Adrenal gland (tissue), 9 donors: ENCODE measurements at regions not wholly inside any gene's neighbourhood (a gene's known extent, or its start where the extent isn't known, plus 50 kb on each side); places are given as distances from the start of the nearest gene placed in this dataset.
"Not testable (repeated sequence)": the region's sequence is repeated elsewhere in the genome, so short reads cannot be mapped to it uniquely, and the experiment has no call there.

Source experiments
- DNase-seq, 7 donors: peaks; one replicate each; pipeline ENCODE4 v3.0.0-alpha.2; 2019 to 2020
- H3K27ac ChIP-seq, 5 donors: fragments of 200-600 bp; sonication (generic) in 4 of 5; 1 replicate in 3 of 5; 2 replicates in 2 of 5; pipeline versions ENCODE4 v1.5.1 to v1.8.0; 2016 to 2020; ENCODE audit warnings: mild to moderate bottlenecking in 1 of 5
- H3K27me3 ChIP-seq: fragments of 200-600 bp; 2 replicates; pipeline ENCODE4 v1.8.0; 2021
- H3K36me3 ChIP-seq, 2 donors: fragments of 200-600 bp; replicated peaks in 1 of 2; 1 replicate in 1 of 2; 2 replicates in 1 of 2; pipeline versions ENCODE4 v1.5.1 to v1.8.0; 2018 to 2022
- H3K4me1 ChIP-seq, 2 donors: fragments of 200-600 bp; replicated peaks in 1 of 2; 1 replicate in 1 of 2; 2 replicates in 1 of 2; pipeline versions ENCODE4 v1.5.1 to v1.8.0; 2018 to 2021
- H3K4me3 ChIP-seq, 4 donors: fragments of 200-600 bp; sonication (generic) in 3 of 4; one replicate each; pipeline ENCODE4 v1.5.1; 2016 to 2018
- H3K9me3 ChIP-seq, 3 donors: fragments of 200-600 bp; sonication (generic) in 1 of 3; replicated peaks in 1 of 3; 1 replicate in 2 of 3; 2 replicates in 1 of 3; pipeline versions ENCODE4 v1.5.1 to v1.8.0; 2016 to 2021
- CTCF ChIP-seq, 6 experiments: fragments of 450-650 bp in 4 of 6; fragments of 200-600 bp in 2 of 6; sonication (generic) in 1 of 6; IDR thresholded peaks; 1 replicate in 5 of 6; 2 replicates in 1 of 6; pipeline versions ENCODE4 v1.5.1 to v1.8.0; 2016 to 2021; ENCODE audit warnings: antibody characterized with exemption in 6 of 6, mild to moderate bottlenecking in 2 of 6, moderate library complexity in 1 of 6
- POLR2A ChIP-seq, 2 donors: fragments of 450-650 bp; IDR thresholded peaks; one replicate each; pipeline ENCODE4 v1.6.1; 2017; ENCODE audit warnings: antibody characterized with exemption in 2 of 2, mild to moderate bottlenecking in 2 of 2, moderate library complexity in 1 of 2
- WGBS, 4 donors: extraction: QIAGEN DNeasy Blood & Tissue Kit in 2 of 4; methylation state at CpG; one replicate each; pipeline versions ENCODE4 v1.1.5 to v1.1.7; 2013 to 2017; 5-methylcytosine and 5-hydroxymethylcytosine counted together
- intact Hi-C, 2 donors: fragments of 100-400 bp; cut with DNase I; formaldehyde crosslinking; loops; one replicate each; pipeline versions ENCODE4 v1.14.1 to v1.15.0; 2022 to 2023
- donor health status: healthy with polysubstance abuse.
- donor health status: Bipolar disorder and iron deficiency.
- donor health status: DM: yes; HTN: yes; CAD: no.
- donor health status: DM: no; HTN: no; CAD: no.
- donor health status: DM: no; HTN: no; CAD: no.

- peak in 2 of 7 donors; percentile 14 to 23 for DNase-seq
- intact Hi-C loops: no loop called here
- WGBS, 4 donors: 39 to 51% (median 45%) methylated on average over 4 of the region's 4 CpGs
- no peaks in the 10 kb centered on the region for H3K36me3 ChIP-seq
- no peak overlapping the region for H3K4me3 ChIP-seq
- H3K4me1 ChIP-seq: no peaks in the 10 kb centered on the region
- H3K9me3 ChIP-seq: no peaks in the 10 kb centered on the region
- H3K27me3 ChIP-seq: peaks cover 19% of the 10 kb centered on the region
- no peak overlapping the region for H3K27ac ChIP-seq
- TF ChIP-seq POLR2A (IDR thresholded peaks at IDR 0.05) (no peak), CTCF (IDR thresholded peaks at IDR 0.05) (no peak)
Measured at GRCh38 chr15:20346082-20346805, 195.4 kb downstream of the GOLGA6L6 start.

- 70 to 84% (median 78%) methylated on average over 5 to 7 of the region's 7 CpGs for WGBS, 4 donors
- Histone ChIP-seq H3K4me3 (no peak overlapping the region), H3K36me3 (no peaks in the 10 kb centered on the region), H3K27ac (no peak overlapping the region), H3K27me3 (peaks cover 19% of the 10 kb centered on the region), H3K9me3 (no peaks in the 10 kb centered on the region), H3K4me1 (no peaks in the 10 kb centered on the region)
- no peak for TF ChIP-seq POLR2A (IDR thresholded peaks at IDR 0.05)
- no peak for TF ChIP-seq CTCF (IDR thresholded peaks at IDR 0.05)
- DNase-seq: peak in 3 of 7 donors; percentile 7 to 37 (median 16)
- intact Hi-C loops: no loop called here
Measured at GRCh38 chr15:20345401-20345958, 196.1 kb downstream of the GOLGA6L6 start.

- peaks cover 14% of the 10 kb centered on the region for H3K27me3 ChIP-seq
- H3K9me3 ChIP-seq: no peaks in the 10 kb centered on the region
- H3K4me3 ChIP-seq: no peak overlapping the region
- no peak overlapping the region for H3K27ac ChIP-seq
- peak in 3 of 7 donors; percentile 16 to 42 (median 17) for DNase-seq
- intact Hi-C loops: no loop called here
- TF ChIP-seq CTCF (IDR thresholded peaks at IDR 0.05): no peak
- no peak for TF ChIP-seq POLR2A (IDR thresholded peaks at IDR 0.05)
- no peaks in the 10 kb centered on the region for H3K36me3 ChIP-seq
- WGBS, 4 donors: 63 to 74% (median 71%) methylated on average over 12 of the region's 12 CpGs
- no peaks in the 10 kb centered on the region for H3K4me1 ChIP-seq
Measured at GRCh38 chr15:20344601-20345400, 196.8 kb downstream of the GOLGA6L6 start.

GRCh38 chr15:20343395-20344211 is 198.0 kb downstream of the GOLGA6L6 start:
- DNase-seq: peak in 3 of 7 donors; percentile 8 to 49 (median 20)
- H3K27me3 ChIP-seq, H3K27ac ChIP-seq, H3K9me3 ChIP-seq, H3K4me1 ChIP-seq, intact Hi-C loops, H3K36me3 ChIP-seq, H3K4me3 ChIP-seq: not testable (repeated sequence)
- WGBS, 4 donors: 76 to 90% (median 81%) methylated on average over 5 to 10 of the region's 10 CpGs

- intact Hi-C loops: not testable (repeated sequence)
Measured at GRCh38 chr15:20342601-20343394, 198.8 kb downstream of the GOLGA6L6 start.

More at GRCh38 chr15:20342601-20343394, 198.8 kb downstream of the GOLGA6L6 start:
- not testable (repeated sequence) for H3K36me3 ChIP-seq, H3K4me1 ChIP-seq, H3K9me3 ChIP-seq, H3K27ac ChIP-seq, H3K27me3 ChIP-seq, H3K4me3 ChIP-seq
- DNase-seq: peak in 2 of 7 donors; percentile 17
- WGBS, 4 donors: 56 to 80% (median 74%) methylated on average over 2 to 4 of the region's 4 CpGs
